ENCODE measurements at regions not wholly inside any gene's neighbourhood (a gene's known extent, or its start where the extent isn't known, plus 50 kb on each side); places are given as distances from the start of the nearest gene placed in this dataset.

DNA sequence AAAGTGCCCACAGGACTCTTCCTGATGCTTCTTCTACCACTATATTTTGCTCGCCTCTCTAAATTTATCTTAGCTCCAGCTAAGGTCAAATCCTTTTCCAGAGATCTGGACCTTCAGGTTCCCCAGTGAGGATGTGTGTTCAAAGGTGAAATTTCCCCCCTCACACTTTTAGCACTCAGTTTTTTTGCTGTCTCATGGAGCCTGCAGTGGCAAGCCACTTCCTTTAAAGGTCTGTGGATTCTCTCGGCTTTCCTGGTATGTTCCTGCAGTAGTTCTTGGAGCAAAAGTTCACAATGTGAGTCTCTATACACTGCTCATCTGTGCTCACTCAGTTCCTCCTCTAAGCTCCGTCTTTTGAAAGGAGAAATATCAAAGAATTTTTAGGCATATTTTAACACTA is 181.4 kb downstream of the LURAP1L start:
- peaks cover 42% of the 10 kb centered on the region for H3K4me1 Mint-ChIP-seq
- TF ChIP-seq, protein P1, sequence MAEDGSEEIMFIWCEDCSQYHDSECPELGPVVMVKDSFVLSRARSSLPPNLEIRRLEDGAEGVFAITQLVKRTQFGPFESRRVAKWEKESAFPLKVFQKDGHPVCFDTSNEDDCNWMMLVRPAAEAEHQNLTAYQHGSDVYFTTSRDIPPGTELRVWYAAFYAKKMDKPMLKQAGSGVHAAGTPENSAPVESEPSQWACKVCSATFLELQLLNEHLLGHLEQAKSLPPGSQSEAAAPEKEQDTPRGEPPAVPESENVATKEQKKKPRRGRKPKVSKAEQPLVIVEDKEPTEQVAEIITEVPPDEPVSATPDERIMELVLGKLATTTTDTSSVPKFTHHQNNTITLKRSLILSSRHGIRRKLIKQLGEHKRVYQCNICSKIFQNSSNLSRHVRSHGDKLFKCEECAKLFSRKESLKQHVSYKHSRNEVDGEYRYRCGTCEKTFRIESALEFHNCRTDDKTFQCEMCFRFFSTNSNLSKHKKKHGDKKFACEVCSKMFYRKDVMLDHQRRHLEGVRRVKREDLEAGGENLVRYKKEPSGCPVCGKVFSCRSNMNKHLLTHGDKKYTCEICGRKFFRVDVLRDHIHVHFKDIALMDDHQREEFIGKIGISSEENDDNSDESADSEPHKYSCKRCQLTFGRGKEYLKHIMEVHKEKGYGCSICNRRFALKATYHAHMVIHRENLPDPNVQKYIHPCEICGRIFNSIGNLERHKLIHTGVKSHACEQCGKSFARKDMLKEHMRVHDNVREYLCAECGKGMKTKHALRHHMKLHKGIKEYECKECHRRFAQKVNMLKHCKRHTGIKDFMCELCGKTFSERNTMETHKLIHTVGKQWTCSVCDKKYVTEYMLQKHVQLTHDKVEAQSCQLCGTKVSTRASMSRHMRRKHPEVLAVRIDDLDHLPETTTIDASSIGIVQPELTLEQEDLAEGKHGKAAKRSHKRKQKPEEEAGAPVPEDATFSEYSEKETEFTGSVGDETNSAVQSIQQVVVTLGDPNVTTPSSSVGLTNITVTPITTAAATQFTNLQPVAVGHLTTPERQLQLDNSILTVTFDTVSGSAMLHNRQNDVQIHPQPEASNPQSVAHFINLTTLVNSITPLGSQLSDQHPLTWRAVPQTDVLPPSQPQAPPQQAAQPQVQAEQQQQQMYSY (CRISPR knock-in tag; IDR thresholded peaks at IDR 0.05): no peak
- TF ChIP-seq, protein P2, sequence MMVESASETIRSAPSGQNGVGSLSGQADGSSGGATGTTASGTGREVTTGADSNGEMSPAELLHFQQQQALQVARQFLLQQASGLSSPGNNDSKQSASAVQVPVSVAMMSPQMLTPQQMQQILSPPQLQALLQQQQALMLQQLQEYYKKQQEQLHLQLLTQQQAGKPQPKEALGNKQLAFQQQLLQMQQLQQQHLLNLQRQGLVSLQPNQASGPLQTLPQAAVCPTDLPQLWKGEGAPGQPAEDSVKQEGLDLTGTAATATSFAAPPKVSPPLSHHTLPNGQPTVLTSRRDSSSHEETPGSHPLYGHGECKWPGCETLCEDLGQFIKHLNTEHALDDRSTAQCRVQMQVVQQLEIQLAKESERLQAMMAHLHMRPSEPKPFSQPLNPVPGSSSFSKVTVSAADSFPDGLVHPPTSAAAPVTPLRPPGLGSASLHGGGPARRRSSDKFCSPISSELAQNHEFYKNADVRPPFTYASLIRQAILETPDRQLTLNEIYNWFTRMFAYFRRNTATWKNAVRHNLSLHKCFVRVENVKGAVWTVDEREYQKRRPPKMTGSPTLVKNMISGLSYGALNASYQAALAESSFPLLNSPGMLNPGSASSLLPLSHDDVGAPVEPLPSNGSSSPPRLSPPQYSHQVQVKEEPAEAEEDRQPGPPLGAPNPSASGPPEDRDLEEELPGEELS (CRISPR knock-in tag; IDR thresholded peaks at IDR 0.05): no peak
- no peak for TF ChIP-seq OVOL2 (CRISPR knock-in tag; IDR thresholded peaks at IDR 0.05; ENCODE audit: borderline replicate concordance)
- TF ChIP-seq, protein P3, sequence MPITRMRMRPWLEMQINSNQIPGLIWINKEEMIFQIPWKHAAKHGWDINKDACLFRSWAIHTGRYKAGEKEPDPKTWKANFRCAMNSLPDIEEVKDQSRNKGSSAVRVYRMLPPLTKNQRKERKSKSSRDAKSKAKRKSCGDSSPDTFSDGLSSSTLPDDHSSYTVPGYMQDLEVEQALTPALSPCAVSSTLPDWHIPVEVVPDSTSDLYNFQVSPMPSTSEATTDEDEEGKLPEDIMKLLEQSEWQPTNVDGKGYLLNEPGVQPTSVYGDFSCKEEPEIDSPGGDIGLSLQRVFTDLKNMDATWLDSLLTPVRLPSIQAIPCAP (CRISPR knock-in tag; IDR thresholded peaks at IDR 0.05): no peak
- TF ChIP-seq, protein P4, sequence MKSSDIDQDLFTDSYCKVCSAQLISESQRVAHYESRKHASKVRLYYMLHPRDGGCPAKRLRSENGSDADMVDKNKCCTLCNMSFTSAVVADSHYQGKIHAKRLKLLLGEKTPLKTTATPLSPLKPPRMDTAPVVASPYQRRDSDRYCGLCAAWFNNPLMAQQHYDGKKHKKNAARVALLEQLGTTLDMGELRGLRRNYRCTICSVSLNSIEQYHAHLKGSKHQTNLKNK (CRISPR knock-in tag; IDR thresholded peaks at IDR 0.05): no peak
- peak overlapping the region; percentile 90 for H3K27ac Mint-ChIP-seq
- ChIA-PET POLR2A (no interaction called here), CTCF (no interaction called here)
- H3K27me3 Mint-ChIP-seq (ENCODE audit: low read depth): no peaks in the 10 kb centered on the region; the same call in 1 of the 2 replicates
- H3K36me3 Mint-ChIP-seq: peaks cover 70% of the 10 kb centered on the region
- peaks cover 40% of the 10 kb centered on the region for H3K9me3 Mint-ChIP-seq
- DNase-seq (ENCODE audit: low spot score): no peak
- no peak overlapping the region for H3K4me3 Mint-ChIP-seq
- ATAC-seq: peak; percentile 17; the same call in 1 of the 2 replicates

DNA sequence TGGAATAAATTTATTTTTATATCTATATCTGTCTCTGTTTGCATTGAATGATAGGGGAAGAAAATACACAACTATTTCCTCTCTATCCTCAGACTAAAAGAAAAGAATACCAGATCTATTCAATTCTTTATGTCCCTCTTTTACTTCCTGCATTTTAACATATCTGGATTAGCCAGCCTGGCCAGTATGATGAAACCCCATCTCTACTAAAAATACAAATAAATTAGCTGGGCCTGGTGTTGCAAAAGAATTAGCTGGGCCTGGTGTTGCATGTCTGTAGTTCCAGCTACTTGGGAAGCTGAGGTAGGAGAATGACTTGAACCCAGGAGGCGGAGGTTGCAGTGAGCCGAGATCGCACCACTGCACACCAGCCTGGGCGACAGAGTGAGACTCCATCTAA is 182.0 kb downstream of the LURAP1L start:
- ChIA-PET POLR2A (no interaction called here), CTCF (no interaction called here)
- Mint-ChIP-seq H3K4me1 (peaks cover 44% of the 10 kb centered on the region), H3K9me3 (peaks cover 40% of the 10 kb centered on the region), H3K27me3 (ENCODE audit: low read depth) (no peaks in the 10 kb centered on the region; the same call in 1 of the 2 replicates), H3K4me3 (no peak overlapping the region), H3K36me3 (peaks cover 69% of the 10 kb centered on the region), H3K27ac (no peak overlapping the region)
- TF ChIP-seq RELA (CRISPR knock-in tag; IDR thresholded peaks at IDR 0.05; ENCODE audit: borderline replicate concordance): no peak
- TF ChIP-seq, protein P5, sequence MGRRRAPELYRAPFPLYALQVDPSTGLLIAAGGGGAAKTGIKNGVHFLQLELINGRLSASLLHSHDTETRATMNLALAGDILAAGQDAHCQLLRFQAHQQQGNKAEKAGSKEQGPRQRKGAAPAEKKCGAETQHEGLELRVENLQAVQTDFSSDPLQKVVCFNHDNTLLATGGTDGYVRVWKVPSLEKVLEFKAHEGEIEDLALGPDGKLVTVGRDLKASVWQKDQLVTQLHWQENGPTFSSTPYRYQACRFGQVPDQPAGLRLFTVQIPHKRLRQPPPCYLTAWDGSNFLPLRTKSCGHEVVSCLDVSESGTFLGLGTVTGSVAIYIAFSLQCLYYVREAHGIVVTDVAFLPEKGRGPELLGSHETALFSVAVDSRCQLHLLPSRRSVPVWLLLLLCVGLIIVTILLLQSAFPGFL (CRISPR knock-in tag; IDR thresholded peaks at IDR 0.05; ENCODE audit: borderline replicate concordance): no peak
- TF ChIP-seq, protein P6, sequence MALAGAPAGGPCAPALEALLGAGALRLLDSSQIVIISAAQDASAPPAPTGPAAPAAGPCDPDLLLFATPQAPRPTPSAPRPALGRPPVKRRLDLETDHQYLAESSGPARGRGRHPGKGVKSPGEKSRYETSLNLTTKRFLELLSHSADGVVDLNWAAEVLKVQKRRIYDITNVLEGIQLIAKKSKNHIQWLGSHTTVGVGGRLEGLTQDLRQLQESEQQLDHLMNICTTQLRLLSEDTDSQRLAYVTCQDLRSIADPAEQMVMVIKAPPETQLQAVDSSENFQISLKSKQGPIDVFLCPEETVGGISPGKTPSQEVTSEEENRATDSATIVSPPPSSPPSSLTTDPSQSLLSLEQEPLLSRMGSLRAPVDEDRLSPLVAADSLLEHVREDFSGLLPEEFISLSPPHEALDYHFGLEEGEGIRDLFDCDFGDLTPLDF (CRISPR knock-in tag; IDR thresholded peaks at IDR 0.05): no peak
- TF ChIP-seq, protein P7, sequence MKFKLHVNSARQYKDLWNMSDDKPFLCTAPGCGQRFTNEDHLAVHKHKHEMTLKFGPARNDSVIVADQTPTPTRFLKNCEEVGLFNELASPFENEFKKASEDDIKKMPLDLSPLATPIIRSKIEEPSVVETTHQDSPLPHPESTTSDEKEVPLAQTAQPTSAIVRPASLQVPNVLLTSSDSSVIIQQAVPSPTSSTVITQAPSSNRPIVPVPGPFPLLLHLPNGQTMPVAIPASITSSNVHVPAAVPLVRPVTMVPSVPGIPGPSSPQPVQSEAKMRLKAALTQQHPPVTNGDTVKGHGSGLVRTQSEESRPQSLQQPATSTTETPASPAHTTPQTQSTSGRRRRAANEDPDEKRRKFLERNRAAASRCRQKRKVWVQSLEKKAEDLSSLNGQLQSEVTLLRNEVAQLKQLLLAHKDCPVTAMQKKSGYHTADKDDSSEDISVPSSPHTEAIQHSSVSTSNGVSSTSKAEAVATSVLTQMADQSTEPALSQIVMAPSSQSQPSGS (CRISPR knock-in tag; IDR thresholded peaks at IDR 0.05; ENCODE audit: borderline replicate concordance, low read depth): no peak
- TF ChIP-seq, protein P3 (CRISPR knock-in tag; IDR thresholded peaks at IDR 0.05): no peak
- TF ChIP-seq, protein P8, sequence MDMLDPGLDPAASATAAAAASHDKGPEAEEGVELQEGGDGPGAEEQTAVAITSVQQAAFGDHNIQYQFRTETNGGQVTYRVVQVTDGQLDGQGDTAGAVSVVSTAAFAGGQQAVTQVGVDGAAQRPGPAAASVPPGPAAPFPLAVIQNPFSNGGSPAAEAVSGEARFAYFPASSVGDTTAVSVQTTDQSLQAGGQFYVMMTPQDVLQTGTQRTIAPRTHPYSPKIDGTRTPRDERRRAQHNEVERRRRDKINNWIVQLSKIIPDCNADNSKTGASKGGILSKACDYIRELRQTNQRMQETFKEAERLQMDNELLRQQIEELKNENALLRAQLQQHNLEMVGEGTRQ (CRISPR knock-in tag; IDR thresholded peaks at IDR 0.05): no peak
- no peak for TF ChIP-seq NR2C2 (CRISPR knock-in tag; IDR thresholded peaks at IDR 0.05)
- no peak for TF ChIP-seq ZNF263 (CRISPR knock-in tag; IDR thresholded peaks at IDR 0.05; ENCODE audit: low read depth)
- TF ChIP-seq SP1 (CRISPR knock-in tag; conservative IDR thresholded peaks at IDR 0.05): no peak
- no peak for TF ChIP-seq TEAD4 (CRISPR knock-in tag; IDR thresholded peaks at IDR 0.05)
- TF ChIP-seq, protein P9, sequence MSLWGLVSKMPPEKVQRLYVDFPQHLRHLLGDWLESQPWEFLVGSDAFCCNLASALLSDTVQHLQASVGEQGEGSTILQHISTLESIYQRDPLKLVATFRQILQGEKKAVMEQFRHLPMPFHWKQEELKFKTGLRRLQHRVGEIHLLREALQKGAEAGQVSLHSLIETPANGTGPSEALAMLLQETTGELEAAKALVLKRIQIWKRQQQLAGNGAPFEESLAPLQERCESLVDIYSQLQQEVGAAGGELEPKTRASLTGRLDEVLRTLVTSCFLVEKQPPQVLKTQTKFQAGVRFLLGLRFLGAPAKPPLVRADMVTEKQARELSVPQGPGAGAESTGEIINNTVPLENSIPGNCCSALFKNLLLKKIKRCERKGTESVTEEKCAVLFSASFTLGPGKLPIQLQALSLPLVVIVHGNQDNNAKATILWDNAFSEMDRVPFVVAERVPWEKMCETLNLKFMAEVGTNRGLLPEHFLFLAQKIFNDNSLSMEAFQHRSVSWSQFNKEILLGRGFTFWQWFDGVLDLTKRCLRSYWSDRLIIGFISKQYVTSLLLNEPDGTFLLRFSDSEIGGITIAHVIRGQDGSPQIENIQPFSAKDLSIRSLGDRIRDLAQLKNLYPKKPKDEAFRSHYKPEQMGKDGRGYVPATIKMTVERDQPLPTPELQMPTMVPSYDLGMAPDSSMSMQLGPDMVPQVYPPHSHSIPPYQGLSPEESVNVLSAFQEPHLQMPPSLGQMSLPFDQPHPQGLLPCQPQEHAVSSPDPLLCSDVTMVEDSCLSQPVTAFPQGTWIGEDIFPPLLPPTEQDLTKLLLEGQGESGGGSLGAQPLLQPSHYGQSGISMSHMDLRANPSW (CRISPR knock-in tag; conservative IDR thresholded peaks at IDR 0.05; ENCODE audit: low read depth): no peak
- no peak for TF ChIP-seq TP53 (CRISPR knock-in tag; IDR thresholded peaks at IDR 0.05)
- DNase-seq (ENCODE audit: low spot score) (no peak), ATAC-seq (no peak)

Data from WTC11 (cell line).